ENCODE measurements at regions not wholly inside any gene's neighbourhood (a gene's known extent, or its start where the extent isn't known, plus 50 kb on each side); places are given as distances from the start of the nearest gene placed in this dataset.

DNA sequence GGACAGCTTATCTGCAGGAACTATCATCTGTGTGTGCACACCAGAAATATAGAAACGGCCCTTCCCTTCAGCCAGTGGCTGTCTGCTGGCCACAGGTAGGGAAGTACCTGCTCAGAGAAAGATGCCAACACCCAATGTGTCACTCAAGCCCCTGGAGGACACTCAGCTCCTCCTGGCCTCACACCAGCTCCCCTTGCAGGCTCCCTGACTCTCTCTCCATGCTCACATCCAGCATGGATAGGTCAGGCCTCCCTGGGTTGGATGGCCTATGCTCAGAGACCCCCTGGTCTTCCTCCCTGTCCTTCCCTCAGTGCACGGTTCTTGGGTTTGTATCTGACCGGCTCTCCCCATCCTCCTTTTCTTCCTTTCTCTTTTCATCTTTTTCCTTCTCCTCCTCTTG, 202.1 kb downstream of the BCL11B start:
- Histone ChIP-seq H3K27me3 (ENCODE audit: control insufficient read depth, insufficient read depth, low read length) (no peaks in the 10 kb centered on the region), H3K36me3 (ENCODE audit: control insufficient read depth, insufficient read depth, low read length) (no peaks in the 10 kb centered on the region), H3K4me3 (ENCODE audit: low read depth, low read length) (no peak overlapping the region)
- ChIA-PET CTCF (no interaction called here), POLR2A (no interaction called here)
- no peak for DNase-seq (ENCODE audit: low read depth)
- TF ChIP-seq, protein P1, sequence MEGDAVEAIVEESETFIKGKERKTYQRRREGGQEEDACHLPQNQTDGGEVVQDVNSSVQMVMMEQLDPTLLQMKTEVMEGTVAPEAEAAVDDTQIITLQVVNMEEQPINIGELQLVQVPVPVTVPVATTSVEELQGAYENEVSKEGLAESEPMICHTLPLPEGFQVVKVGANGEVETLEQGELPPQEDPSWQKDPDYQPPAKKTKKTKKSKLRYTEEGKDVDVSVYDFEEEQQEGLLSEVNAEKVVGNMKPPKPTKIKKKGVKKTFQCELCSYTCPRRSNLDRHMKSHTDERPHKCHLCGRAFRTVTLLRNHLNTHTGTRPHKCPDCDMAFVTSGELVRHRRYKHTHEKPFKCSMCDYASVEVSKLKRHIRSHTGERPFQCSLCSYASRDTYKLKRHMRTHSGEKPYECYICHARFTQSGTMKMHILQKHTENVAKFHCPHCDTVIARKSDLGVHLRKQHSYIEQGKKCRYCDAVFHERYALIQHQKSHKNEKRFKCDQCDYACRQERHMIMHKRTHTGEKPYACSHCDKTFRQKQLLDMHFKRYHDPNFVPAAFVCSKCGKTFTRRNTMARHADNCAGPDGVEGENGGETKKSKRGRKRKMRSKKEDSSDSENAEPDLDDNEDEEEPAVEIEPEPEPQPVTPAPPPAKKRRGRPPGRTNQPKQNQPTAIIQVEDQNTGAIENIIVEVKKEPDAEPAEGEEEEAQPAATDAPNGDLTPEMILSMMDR (IDR thresholded peaks at IDR 0.05; ENCODE audit: insufficient read depth, low read depth, low read length): no peak

DNA sequence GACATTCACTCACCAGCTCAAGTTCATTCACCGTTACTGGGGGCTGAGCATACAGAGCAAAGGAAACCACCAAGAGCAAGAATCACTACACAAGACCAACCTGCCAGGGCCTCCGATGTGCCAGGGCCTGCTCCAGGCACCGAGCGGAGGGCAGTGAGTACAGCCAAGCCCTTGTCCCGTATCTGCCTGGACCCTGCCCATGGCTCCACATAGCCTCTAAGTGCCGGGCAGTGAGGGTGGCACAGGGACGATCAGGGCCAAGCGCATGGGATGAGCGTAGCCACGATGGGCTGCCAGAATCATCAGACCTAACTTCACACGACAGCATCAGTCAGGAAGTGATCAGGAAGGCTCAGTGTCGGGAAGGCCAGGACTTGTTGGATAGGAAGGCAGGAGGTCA, 199.6 kb downstream of the BCL11B start:
- Histone ChIP-seq H3K36me3 (ENCODE audit: control insufficient read depth, insufficient read depth, low read length) (no peaks in the 10 kb centered on the region), H3K27me3 (ENCODE audit: control insufficient read depth, insufficient read depth, low read length) (no peaks in the 10 kb centered on the region), H3K4me3 (ENCODE audit: low read depth, low read length) (no peak overlapping the region)
- CTCF ChIA-PET: no interaction called here
- POLR2A ChIA-PET: no interaction called here
- no peak for DNase-seq (ENCODE audit: low read depth)
- TF ChIP-seq, protein P1 (IDR thresholded peaks at IDR 0.05; ENCODE audit: insufficient read depth, low read depth, low read length): no peak

GRCh38 chr14:99072956-99073355, 199.0 kb downstream of the BCL11B start:
- ChIA-PET POLR2A (no interaction called here), CTCF (no interaction called here)
- TF ChIP-seq, protein P1 (IDR thresholded peaks at IDR 0.05; ENCODE audit: insufficient read depth, low read depth, low read length): no peak
- Histone ChIP-seq H3K36me3 (ENCODE audit: control insufficient read depth, insufficient read depth, low read length) (no peaks in the 10 kb centered on the region), H3K27me3 (ENCODE audit: control insufficient read depth, insufficient read depth, low read length) (no peaks in the 10 kb centered on the region), H3K4me3 (ENCODE audit: low read depth, low read length) (no peak overlapping the region)
- DNase-seq (ENCODE audit: low read depth): no peak

- H3K4me3 ChIP-seq (ENCODE audit: low read depth, low read length): no peak overlapping the region
- CTCF ChIA-PET: no interaction called here
- H3K27me3 ChIP-seq (ENCODE audit: control insufficient read depth, insufficient read depth, low read length): no peaks in the 10 kb centered on the region
- POLR2A ChIA-PET: no interaction called here
- H3K36me3 ChIP-seq (ENCODE audit: control insufficient read depth, insufficient read depth, low read length): no peaks in the 10 kb centered on the region
- TF ChIP-seq, protein P1 (IDR thresholded peaks at IDR 0.05; ENCODE audit: insufficient read depth, low read depth, low read length): no peak
- no peak for DNase-seq (ENCODE audit: low read depth)
These were observed 198.6 kb downstream of the BCL11B start for GRCh38 chr14:99073431-99073830.

DNA sequence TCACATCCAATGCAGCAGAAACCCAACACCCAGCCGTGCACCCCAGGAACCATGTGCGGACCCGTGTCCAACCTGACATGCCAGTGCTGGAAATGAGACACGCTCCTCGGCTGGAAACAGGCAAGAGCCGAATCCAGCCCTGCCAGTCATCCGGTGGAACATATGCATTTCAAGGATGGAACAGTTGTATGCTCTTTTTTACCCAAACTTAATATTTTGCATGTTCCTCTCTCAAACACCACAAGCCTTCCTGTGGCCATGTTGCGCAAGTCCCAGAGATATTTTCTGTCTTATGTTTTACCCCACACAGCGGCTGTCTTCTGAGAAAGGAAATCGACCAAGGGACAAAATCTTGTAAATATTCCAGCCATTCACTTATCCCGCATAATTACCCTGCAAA, 196.9 kb downstream of the BCL11B start:
- ChIA-PET CTCF (no interaction called here), POLR2A (no interaction called here)
- TF ChIP-seq, protein P1 (IDR thresholded peaks at IDR 0.05; ENCODE audit: insufficient read depth, low read depth, low read length): no peak
- no peak for DNase-seq (ENCODE audit: low read depth)
- H3K36me3 ChIP-seq (ENCODE audit: control insufficient read depth, insufficient read depth, low read length): no peaks in the 10 kb centered on the region
- H3K27me3 ChIP-seq (ENCODE audit: control insufficient read depth, insufficient read depth, low read length): no peaks in the 10 kb centered on the region
- no peak overlapping the region for H3K4me3 ChIP-seq (ENCODE audit: low read depth, low read length)
